Left lobe of liver (tissue), 2 donors: ENCODE measurements at regions not wholly inside any gene's neighbourhood (a gene's known extent, or its start where the extent isn't known, plus 50 kb on each side); places are given as distances from the start of the nearest gene placed in this dataset.
"Not testable (repeated sequence)": the region's sequence is repeated elsewhere in the genome, so short reads cannot be mapped to it uniquely, and the experiment has no call there.

Experiments used
- ATAC-seq: fragments of 200-7000 bp; cut with Tn5 transposase; one replicate; pipeline ENCODE4 v1.9.1; 2020; ENCODE audit warnings: mild to moderate bottlenecking, moderate library complexity
- DNase-seq: peaks from one replicate; pipeline ENCODE4 v3.0.0-alpha.2; 2020; ENCODE audit warnings: low spot score
- donor health status: DM: no; HTN: no; CAD: no; lungs with moderate emphysema.
- donor health status: DM: no; HTN: yes; CAD: no.

- ATAC-seq (no peak), DNase-seq (no peak)
Measured at GRCh38 chr14:22370084-22370847, 218.8 kb downstream of the DAD1 start.

GRCh38 chr14:22358726-22359125, 230.3 kb downstream of the DAD1 start:
- ATAC-seq: no peak
- no peak for DNase-seq

GRCh38 chr14:22349281-22349680, 239.7 kb downstream of the DAD1 start:
- not testable (repeated sequence) for DNase-seq, ATAC-seq

- DNase-seq (no peak), ATAC-seq (no peak)
Measured at GRCh38 chr14:22344673-22345072, 244.4 kb downstream of the DAD1 start.

- not testable (repeated sequence) for ATAC-seq
Measured at GRCh38 chr14:22344209-22344608, 244.8 kb downstream of the DAD1 start.

GRCh38 chr14:22341049-22341448, 248.0 kb downstream of the DAD1 start:
- DNase-seq: no peak
- no peak for ATAC-seq

More at GRCh38 chr14:22344209-22344608, 244.8 kb downstream of the DAD1 start:
- DNase-seq: not testable (repeated sequence)

- DNase-seq: no peak
- no peak for ATAC-seq
Measured at GRCh38 chr14:22338917-22339715, 249.9 kb downstream of the DAD1 start.

- ATAC-seq (no peak), DNase-seq (no peak)
Measured at GRCh38 chr14:22338381-22338780, 250.6 kb downstream of the DAD1 start.

GRCh38 chr14:22337938-22338337, 251.1 kb downstream of the DAD1 start:
- ATAC-seq (no peak), DNase-seq (no peak)

- ATAC-seq: no peak
- DNase-seq: no peak
Measured at GRCh38 chr14:22337521-22337920, 251.5 kb downstream of the DAD1 start.

GRCh38 chr14:22336031-22336430, 253.0 kb downstream of the DAD1 start:
- no peak for DNase-seq
- no peak for ATAC-seq

GRCh38 chr14:22334627-22335026, 254.4 kb downstream of the DAD1 start:
- DNase-seq (no peak), ATAC-seq (no peak)

- DNase-seq (no peak), ATAC-seq (no peak)
Measured at GRCh38 chr14:22334275-22334577, 254.8 kb downstream of the DAD1 start.

- no peak for DNase-seq
- ATAC-seq: no peak
Measured at GRCh38 chr14:22333422-22334274, 255.4 kb downstream of the DAD1 start.

- DNase-seq (no peak), ATAC-seq (no peak)
Measured at GRCh38 chr14:22332686-22333421, 256.2 kb downstream of the DAD1 start.

- no peak for ATAC-seq
Measured at GRCh38 chr14:22329371-22329770, 259.7 kb downstream of the DAD1 start.

GRCh38 chr14:22325676-22326400, 263.2 kb downstream of the DAD1 start:
- ATAC-seq (no peak), DNase-seq (no peak)

More at GRCh38 chr14:22329371-22329770, 259.7 kb downstream of the DAD1 start:
- no peak for DNase-seq

GRCh38 chr14:22320362-22320750, 268.7 kb downstream of the DAD1 start:
- no peak for DNase-seq
- ATAC-seq: no peak

GRCh38 chr14:22319526-22320361, 269.3 kb downstream of the DAD1 start:
- DNase-seq: no peak
- peak; percentile 78 for ATAC-seq
